NCI-H2081 (cell line): ENCODE measurements at regions not wholly inside any gene's neighbourhood (a gene's known extent, or its start where the extent isn't known, plus 50 kb on each side); places are given as distances from the start of the nearest gene placed in this dataset.

Experiments used
- DNase-seq, 2 experiments: peaks; one replicate each; lab custom pipeline; 2025; lab: John Stamatoyannopoulos, UW

DNA sequence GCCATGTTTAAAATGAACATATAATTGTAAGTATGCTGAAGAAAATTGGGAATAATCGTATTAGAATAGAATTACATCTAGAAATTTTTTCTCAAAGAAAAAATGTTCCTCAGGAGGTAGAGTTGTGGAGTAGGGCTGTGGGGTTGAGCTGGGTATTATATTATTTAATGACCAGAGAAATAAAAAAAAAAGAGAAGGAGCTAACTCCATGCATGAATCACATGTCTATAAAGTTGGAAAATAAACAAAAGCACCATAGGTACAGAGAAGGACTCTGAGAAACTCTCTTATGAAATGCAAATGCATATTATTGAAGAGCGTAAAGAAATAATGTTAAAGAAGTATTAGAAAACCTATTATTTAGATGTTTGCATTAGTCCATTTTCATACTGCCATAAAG is 405.5 kb downstream of the EFNB2 start:
- no peak for DNase-seq

GRCh38 chr13:106129273-106129672 is 406.2 kb downstream of the EFNB2 start:
- DNase-seq: peak; percentile 24 to 67

- DNase-seq: no peak
These were observed 413.2 kb downstream of the EFNB2 start for GRCh38 chr13:106122234-106122633.

DNA sequence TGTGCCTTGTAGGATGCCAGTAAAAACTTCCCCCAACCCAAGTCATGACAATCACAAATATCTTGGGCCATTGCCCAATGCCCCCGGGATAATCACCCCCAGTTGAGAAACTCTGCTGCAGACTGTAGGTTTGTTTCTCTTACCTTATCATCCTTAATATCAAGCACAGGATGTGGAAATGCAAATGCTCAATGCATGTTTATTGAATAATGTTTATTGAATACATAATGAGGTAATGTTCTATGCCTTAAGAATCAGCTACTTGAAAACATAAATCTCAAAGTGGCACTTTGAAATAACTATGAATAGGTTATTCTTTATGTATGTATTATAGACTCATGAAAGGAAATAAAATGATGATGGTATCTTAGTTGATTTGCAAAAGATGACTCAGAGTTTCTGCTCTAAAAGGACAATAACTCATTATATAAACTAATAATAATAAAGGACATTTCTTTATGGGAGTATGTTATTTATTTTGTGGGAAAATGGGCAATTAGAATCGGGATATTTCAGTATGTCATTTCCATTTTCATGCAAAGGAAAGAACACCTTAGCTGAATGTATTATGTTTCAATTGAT is 414.2 kb downstream of the EFNB2 start:
- no peak for DNase-seq

- DNase-seq: no peak
These were observed 416.5 kb downstream of the EFNB2 start for GRCh38 chr13:106118996-106119395.

- DNase-seq: no peak
These were observed 417.4 kb downstream of the EFNB2 start for GRCh38 chr13:106118050-106118449.

DNA sequence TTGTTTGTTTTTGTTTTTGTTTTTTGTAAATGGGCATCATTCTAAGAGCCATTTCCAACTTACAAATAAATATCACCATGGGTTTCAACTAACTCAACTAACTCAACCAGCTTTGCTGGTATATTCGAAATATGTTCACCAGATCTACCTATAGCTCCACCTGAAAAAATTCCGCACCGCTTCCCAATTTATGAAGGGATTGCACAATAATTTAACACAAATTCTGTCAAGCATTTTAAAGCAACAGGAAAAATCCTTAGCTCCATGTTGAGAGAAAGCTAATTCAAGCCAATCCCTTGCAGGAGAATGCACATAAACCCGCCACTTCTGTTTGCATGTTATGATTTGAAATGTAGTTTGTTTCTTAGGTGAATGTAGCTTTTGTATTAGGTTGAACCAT is 417.8 kb downstream of the EFNB2 start:
- DNase-seq: no peak

DNA sequence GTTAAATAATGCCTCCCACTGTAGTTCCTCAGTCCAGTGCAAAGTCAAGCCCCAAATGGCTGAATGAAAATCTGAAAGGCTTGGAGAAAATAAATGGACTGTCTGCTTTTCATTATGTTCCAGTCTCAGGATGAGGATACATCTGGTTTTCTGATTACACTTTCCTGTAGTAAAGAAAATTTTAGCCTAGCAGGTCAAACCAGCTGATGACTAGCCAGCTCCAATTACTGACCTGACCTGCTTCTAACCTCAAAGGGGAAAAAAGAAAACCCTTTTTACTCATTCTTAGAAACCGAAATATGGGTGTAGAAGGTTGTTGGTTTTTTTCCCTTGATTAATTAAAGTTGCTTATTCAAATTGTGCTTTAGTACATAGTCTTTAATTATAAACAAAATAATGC is 418.4 kb downstream of the EFNB2 start:
- no peak for DNase-seq

DNA sequence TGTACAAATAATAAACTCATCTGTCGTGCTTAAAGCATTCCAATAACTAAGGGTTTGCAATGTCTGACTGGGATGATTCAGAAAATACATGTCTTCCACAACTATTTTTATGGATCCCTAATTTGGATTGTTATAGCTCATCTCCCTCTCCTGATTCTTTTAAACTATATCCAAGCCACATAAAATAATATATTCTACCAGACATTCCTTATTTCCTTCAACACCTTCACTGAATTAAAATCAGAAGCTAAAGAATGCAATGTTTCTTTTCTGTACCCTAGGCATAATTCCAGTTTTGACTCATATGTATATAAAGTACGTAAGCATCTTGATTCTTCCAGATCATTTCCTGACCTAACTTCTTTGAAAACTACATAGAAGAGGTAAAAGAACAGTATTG is 420.4 kb downstream of the EFNB2 start:
- no peak for DNase-seq

DNA sequence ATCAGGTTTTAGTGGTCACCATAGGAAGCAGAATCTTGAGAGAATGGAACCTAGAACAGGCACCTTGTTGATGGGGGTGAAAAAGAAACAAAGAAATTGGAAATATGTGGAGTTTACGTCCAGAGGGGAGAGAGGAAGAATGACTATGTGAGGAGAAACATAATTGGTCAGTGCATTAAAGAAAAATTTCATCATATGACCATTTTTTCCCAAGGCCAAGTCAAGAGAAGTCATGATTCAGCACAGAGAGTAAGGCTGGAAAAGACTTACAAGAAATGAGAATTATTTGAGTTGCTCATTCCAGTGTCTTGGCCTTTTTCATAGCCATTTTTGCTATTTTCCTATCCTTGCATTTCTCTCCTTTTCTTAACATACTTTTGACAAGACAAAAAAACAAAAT is 421.7 kb downstream of the EFNB2 start:
- no peak for DNase-seq

DNA sequence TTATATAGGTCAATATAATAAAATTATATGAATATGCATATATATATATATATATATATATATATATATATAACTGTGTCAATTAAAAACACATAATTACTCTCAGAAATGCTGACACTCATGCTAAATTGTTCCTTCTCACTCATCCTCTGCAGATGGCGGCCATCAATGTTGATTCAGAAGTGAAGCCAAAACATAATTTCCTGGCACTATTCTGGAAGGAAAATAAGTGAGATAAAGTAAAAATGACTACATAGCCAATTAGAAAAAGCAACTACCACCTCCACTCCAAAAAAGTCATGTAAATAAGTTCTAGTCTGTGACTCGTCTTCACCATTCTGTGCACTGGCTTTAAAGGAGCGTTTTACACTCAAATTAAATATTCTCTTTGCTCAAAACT is 423.3 kb downstream of the EFNB2 start:
- DNase-seq: no peak

DNA sequence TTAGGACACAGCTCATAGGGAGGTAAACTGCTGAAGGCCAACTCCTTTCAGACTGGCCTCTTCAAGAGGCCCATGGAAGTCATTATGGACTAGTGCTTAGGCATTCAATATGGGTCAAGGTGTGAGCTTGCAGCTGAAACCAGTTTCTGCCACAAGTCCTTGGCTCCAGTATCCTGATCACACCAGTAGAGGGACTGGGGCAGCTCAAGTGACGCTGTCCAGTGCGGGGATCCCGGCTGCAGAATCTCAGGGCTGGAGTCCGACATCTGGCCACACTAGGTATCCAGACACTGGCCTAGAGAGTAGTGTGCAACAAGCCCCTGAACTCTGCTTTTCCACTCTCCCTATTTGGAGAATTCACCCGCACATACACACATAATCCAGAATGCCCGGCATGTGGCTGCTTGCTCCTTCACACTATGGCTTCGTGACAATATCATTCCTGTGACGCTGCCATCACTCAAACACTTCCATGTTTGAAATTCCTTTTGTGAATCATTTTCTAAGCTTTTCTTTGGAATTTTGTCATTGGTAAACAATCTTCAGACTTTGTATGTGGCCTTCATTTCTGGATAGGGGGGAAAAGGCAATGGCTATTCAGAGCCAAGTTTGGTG is 425.1 kb downstream of the EFNB2 start:
- DNase-seq: no peak

GRCh38 chr13:106109391-106109791 is 426.1 kb downstream of the EFNB2 start:
- no peak for DNase-seq

- DNase-seq: no peak
These were observed 427.1 kb downstream of the EFNB2 start for GRCh38 chr13:106108346-106108745.

DNA sequence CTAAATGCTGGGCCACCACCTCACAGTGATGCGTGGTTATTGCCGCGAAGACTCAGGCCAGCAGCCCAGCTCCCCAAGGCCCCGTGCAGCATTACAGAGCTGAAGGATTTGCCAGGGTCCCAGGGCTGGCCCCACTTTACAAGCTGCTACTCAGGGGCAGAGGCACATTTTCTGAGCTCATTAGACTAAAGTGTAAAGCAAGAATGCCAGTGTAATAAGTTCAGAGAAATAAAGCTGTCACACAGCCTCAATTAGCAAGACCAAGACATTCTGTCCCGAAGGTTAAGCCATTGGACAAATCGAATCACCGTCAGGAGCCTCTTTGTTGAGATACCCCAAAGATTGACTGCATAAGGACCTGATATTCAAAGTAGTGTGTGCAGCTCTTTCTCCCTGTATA is 428.4 kb downstream of the EFNB2 start:
- no peak for DNase-seq

GRCh38 chr13:106105153-106105552 is 430.3 kb downstream of the EFNB2 start:
- no peak for DNase-seq

GRCh38 chr13:106104281-106104901 is 431.1 kb downstream of the EFNB2 start:
- no peak for DNase-seq

GRCh38 chr13:106103779-106104178 is 431.7 kb downstream of the EFNB2 start:
- no peak for DNase-seq

DNA sequence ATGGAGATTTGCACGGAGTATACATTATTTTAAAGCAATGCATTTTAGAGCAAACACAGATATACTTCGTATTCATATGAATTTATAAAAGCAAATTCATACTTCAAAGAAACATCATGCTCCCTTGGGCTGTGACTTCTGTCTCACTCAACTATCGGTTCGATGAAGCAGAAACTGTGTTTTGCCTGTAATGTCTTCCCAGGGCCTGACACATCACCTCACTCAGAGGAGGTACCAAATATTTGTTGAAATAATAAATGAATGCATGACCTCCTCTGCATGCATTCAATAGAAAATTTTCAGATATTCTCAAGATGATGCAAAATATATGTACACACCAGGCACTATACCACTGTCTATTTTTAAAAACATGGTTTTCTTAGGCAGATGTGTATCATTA is 432.7 kb downstream of the EFNB2 start:
- no peak for DNase-seq

DNA sequence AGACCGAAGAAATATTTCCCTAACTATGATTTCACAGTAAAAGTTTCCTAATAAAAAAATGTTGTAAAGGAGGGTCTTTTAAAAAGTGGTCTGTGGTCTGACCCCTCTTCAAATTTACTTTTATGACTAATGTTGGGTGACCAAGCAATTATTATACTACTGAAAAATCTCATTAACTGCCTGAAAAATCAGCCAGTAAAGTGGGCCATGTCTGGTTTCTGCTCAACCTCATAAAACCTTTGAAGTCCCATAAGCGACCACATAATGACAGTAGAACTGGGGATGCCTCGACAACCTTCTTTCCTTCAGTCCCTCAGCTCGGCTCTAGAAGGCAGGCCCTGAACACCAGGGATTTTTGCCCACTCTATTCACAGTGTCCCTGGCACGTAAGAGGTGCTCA is 434.3 kb downstream of the EFNB2 start:
- DNase-seq: no peak

- DNase-seq: peak; percentile 24 to 33
These were observed 435.1 kb downstream of the EFNB2 start for GRCh38 chr13:106100171-106100919.

GRCh38 chr13:106099765-106100164 is 435.7 kb downstream of the EFNB2 start:
- DNase-seq: no peak

DNA sequence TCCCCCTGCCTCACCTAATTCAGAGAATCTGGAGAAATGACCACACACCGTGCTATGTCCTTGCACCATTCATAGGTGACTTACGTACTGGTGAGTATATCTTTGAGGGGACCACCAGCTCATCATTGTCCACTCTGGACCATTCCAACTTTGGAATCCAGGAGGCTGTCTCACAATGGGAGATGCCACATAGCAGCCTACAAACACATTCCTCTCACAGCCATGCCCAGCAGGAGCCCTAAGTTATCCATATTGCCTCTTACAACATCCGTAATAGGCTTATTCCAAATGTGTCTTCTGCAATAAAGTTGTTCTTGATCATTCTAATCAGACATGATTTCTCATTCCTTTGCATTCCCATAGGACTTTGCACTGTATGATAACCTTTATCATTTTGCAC is 436.7 kb downstream of the EFNB2 start:
- no peak for DNase-seq
